ENCODE measurements at regions not wholly inside any gene's neighbourhood (a gene's known extent, or its start where the extent isn't known, plus 50 kb on each side); places are given as distances from the start of the nearest gene placed in this dataset.

DNA sequence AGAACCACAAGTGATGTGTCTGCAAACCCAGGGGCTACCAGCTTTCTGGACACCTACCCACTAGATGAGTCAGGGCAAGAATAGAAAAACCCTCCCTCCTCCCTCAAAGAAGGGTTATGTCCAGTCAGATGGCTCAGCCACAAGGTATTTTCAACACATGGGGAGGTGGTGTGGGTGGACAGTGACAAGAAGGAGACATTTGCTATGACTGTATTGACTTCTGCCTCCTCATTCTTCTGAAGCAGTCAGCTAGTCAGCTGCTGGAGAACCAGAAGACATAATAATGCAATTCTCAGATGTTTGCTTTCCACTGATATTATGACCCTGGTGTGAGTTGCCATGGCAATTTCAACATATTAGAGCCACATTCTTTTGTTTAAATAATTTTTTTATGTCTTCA, 66.7 kb upstream of the GOLGA8B start:
- Histone ChIP-seq H3K36me3 (ENCODE audit: control insufficient read depth in 4 of 4, insufficient read depth in 4 of 4, low read length in 4 of 4) (no peaks in the 10 kb centered on the region), H3K4me1 (ENCODE audit: control insufficient read depth in 5 of 5, insufficient read depth in 5 of 5, low read length in 5 of 5) (peaks cover 0 to 2% (median 0%) of the 10 kb centered on the region in 5 donors), H3K4me3 (no peak overlapping the region), H3K27me3 (ENCODE audit: control insufficient read depth in 3 of 3, insufficient read depth in 3 of 3, low read length in 2 of 3) (peaks cover 0 to 6% (median 0%) of the 10 kb centered on the region in 3 donors), H3K9ac (ENCODE audit: insufficient read depth in 1 of 2, low read length in 2 of 2) (no peak overlapping the region), H3K9me3 (ENCODE audit: control insufficient read depth in 4 of 4, insufficient read depth in 3 of 4, low read length in 3 of 4) (no peaks in the 10 kb centered on the region), H3K27ac (ENCODE audit: low read depth in 1 of 2, low read length in 1 of 2) (no peak overlapping the region)
- TF ChIP-seq, protein P1, sequence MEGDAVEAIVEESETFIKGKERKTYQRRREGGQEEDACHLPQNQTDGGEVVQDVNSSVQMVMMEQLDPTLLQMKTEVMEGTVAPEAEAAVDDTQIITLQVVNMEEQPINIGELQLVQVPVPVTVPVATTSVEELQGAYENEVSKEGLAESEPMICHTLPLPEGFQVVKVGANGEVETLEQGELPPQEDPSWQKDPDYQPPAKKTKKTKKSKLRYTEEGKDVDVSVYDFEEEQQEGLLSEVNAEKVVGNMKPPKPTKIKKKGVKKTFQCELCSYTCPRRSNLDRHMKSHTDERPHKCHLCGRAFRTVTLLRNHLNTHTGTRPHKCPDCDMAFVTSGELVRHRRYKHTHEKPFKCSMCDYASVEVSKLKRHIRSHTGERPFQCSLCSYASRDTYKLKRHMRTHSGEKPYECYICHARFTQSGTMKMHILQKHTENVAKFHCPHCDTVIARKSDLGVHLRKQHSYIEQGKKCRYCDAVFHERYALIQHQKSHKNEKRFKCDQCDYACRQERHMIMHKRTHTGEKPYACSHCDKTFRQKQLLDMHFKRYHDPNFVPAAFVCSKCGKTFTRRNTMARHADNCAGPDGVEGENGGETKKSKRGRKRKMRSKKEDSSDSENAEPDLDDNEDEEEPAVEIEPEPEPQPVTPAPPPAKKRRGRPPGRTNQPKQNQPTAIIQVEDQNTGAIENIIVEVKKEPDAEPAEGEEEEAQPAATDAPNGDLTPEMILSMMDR (IDR thresholded peaks at IDR 0.05; ENCODE audit: control extremely low read depth, extremely low read depth), result no peak
- DNase-seq, result peak in 2 of 3 donors; percentile 7 to 16
- ATAC-seq (ENCODE audit: insufficient read depth, low FRiP score), result no peak

DNA sequence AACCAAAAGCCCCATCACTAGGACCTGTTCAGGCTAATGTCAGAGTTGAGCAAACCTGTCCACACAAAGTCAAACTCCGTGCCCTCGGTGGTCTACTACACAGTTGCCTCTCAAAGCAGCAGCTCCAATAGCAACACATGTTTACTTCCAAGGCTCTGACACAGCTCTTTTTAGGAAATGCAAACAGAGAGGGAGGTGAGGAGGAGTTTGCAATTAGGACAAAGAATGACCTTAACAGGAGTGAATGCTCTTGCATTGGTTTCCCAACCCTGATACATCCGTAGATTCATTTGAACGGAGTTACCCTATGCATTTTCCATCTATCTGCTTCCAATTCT, 64.8 kb upstream of the GOLGA8B start:
- Histone ChIP-seq H3K4me1 (ENCODE audit: control insufficient read depth in 5 of 5, insufficient read depth in 5 of 5, low read length in 5 of 5) (peaks cover 0 to 2% (median 0%) of the 10 kb centered on the region in 5 donors), H3K27me3 (ENCODE audit: control insufficient read depth in 3 of 3, insufficient read depth in 3 of 3, low read length in 2 of 3) (peaks cover 0 to 6% (median 0%) of the 10 kb centered on the region in 3 donors), H3K9ac (ENCODE audit: insufficient read depth in 1 of 2, low read length in 2 of 2) (no peak overlapping the region), H3K36me3 (ENCODE audit: control insufficient read depth in 4 of 4, insufficient read depth in 4 of 4, low read length in 4 of 4) (no peaks in the 10 kb centered on the region), H3K4me3 (no peak overlapping the region), H3K9me3 (ENCODE audit: control insufficient read depth in 4 of 4, insufficient read depth in 3 of 4, low read length in 3 of 4) (no peaks in the 10 kb centered on the region), H3K27ac (ENCODE audit: low read depth in 1 of 2, low read length in 1 of 2) (no peak overlapping the region)
- TF ChIP-seq, protein P1 (IDR thresholded peaks at IDR 0.05; ENCODE audit: control extremely low read depth, extremely low read depth), result no peak
- ATAC-seq (ENCODE audit: insufficient read depth, low FRiP score), result no peak
- WGBS, 2 donors, result 64 to 77% methylated on average over 4 of the region's 4 CpGs
- DNase-seq, result no peak

DNA sequence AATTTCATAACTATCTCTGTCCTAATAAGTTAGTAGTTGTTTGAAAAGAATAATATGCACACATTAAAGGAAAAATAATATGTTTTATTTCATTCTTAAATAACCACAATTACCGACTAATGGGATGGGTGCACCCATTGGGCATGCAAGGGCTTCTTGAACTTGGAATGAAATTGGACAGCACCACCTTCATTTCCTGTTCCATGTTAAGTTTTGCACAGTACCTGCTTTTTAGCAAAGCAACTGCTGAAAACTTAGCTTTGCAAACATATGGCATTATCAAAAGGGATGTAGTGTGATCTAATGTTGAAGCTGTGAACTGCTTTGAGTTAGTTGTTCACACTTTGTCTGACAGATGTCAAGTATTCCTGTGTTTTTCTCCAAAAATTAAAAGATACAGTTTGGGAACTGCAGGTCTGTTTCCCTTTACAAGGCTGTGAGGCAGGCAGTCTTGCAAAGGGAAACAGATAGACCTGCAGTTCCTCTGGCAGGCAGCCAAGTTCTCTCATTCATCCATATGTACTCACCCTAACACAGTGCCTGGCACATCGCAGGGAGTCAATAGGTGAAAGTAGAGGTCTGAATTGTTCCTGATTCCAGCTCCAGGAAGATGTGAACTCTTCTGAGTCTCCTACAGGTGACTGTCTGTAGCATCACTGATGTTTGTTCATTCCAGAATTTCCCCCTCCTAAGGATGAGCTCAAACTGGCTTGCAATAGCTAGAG, 64.3 kb upstream of the GOLGA8B start:
- WGBS, 2 donors, result 77 to 87% methylated on average over 2 of the region's 2 CpGs
- Histone ChIP-seq H3K4me3 (no peak overlapping the region), H3K9ac (ENCODE audit: insufficient read depth in 1 of 2, low read length in 2 of 2) (no peak overlapping the region), H3K27ac (ENCODE audit: low read depth in 1 of 2, low read length in 1 of 2) (no peak overlapping the region), H3K36me3 (ENCODE audit: control insufficient read depth in 4 of 4, insufficient read depth in 4 of 4, low read length in 4 of 4) (no peaks in the 10 kb centered on the region), H3K27me3 (ENCODE audit: control insufficient read depth in 3 of 3, insufficient read depth in 3 of 3, low read length in 2 of 3) (peaks cover 0 to 6% (median 0%) of the 10 kb centered on the region in 3 donors), H3K9me3 (ENCODE audit: control insufficient read depth in 4 of 4, insufficient read depth in 3 of 4, low read length in 3 of 4) (no peaks in the 10 kb centered on the region), H3K4me1 (ENCODE audit: control insufficient read depth in 5 of 5, insufficient read depth in 5 of 5, low read length in 5 of 5) (peaks cover 0 to under 1% (median 0%) of the 10 kb centered on the region in 5 donors)
- DNase-seq, result peak in 1 of 3 donors; percentile 8
- TF ChIP-seq, protein P1 (IDR thresholded peaks at IDR 0.05; ENCODE audit: control extremely low read depth, extremely low read depth), result no peak
- ATAC-seq (ENCODE audit: insufficient read depth, low FRiP score), result no peak

DNA sequence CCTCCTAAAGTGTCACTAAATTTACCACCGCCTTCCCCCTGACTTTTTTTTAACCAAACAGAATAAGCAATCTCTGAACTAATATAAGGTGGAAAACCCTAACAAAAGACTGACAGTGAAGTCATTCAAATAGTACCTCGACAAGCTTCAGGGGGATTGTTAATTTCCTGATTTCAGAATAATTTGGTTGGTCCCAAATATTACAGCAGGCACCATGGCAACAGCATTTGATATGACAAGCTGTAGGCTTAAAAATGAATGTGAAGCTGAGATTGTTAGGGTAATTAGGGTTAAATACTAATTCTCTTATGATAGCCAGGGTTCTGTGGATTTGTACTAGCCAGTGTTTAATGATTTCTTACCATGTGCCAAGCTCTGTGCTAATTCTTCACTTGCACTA, 63.5 kb upstream of the GOLGA8B start:
- H3K4me1 ChIP-seq (ENCODE audit: control insufficient read depth in 5 of 5, insufficient read depth in 5 of 5, low read length in 5 of 5), result no peaks in the 10 kb centered on the region
- ATAC-seq (ENCODE audit: insufficient read depth, low FRiP score), result no peak

More for the DNA sequence above, 63.5 kb upstream of the GOLGA8B start:
- WGBS, 2 donors, result 80 to 83% methylated on average over 2 of the region's 2 CpGs
- TF ChIP-seq, protein P1 (IDR thresholded peaks at IDR 0.05; ENCODE audit: control extremely low read depth, extremely low read depth), result no peak
- Histone ChIP-seq H3K9ac (ENCODE audit: insufficient read depth in 1 of 2, low read length in 2 of 2) (no peak overlapping the region), H3K36me3 (ENCODE audit: control insufficient read depth in 4 of 4, insufficient read depth in 4 of 4, low read length in 4 of 4) (no peaks in the 10 kb centered on the region), H3K27me3 (ENCODE audit: control insufficient read depth in 3 of 3, insufficient read depth in 3 of 3, low read length in 2 of 3) (peaks cover 0 to 6% (median 0%) of the 10 kb centered on the region in 3 donors), H3K9me3 (ENCODE audit: control insufficient read depth in 4 of 4, insufficient read depth in 3 of 4, low read length in 3 of 4) (no peaks in the 10 kb centered on the region), H3K27ac (ENCODE audit: low read depth in 1 of 2, low read length in 1 of 2) (no peak overlapping the region), H3K4me3 (no peak overlapping the region)
- DNase-seq, result no peak
